ENCODE measurements at regions not wholly inside any gene's neighbourhood (a gene's known extent, or its start where the extent isn't known, plus 50 kb on each side); places are given as distances from the start of the nearest gene placed in this dataset.
A peak's percentile ranks its signal among the peaks of the same experiment; 100 is the strongest.

DNA sequence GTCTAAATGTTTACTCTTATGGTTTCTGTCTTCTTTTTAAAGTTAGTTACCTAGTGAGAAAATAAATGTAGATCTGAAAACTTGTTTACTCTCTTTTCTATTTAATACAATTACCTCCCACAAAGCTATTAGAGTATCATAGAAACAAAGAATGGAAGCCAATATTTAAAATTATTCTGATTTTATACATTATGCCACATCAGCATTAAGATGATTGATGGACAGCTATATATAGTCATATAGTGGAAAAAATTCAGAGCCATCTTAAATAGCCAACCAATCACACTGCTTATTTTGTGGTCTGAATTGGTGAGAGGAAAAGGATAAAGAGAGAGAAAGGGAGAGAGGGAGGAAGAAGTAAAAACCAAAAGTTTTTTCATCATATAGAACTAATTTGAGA is 1101.8 kb downstream of the PCDH19 start:
- no peak overlapping the region for H3K27ac ChIP-seq (ENCODE audit: low read depth, low read length)
- no peak overlapping the region for H2AFZ ChIP-seq (ENCODE audit: low read length)
- no peak for DNase-seq (ENCODE audit: insufficient read length, low spot score, missing footprints)
- H3K4me3 ChIP-seq (ENCODE audit: insufficient read depth, low read length): no peak overlapping the region
- no peaks in the 10 kb centered on the region for H3K27me3 ChIP-seq (ENCODE audit: insufficient read depth, low read length)
- H3K36me3 ChIP-seq (ENCODE audit: insufficient read depth, low read length): no peaks in the 10 kb centered on the region
- H3K4me2 ChIP-seq (ENCODE audit: insufficient read depth, low read length): no peak overlapping the region
- no peaks in the 10 kb centered on the region for H3K4me1 ChIP-seq (ENCODE audit: insufficient read depth, low read length)
- TF ChIP-seq, protein P1, sequence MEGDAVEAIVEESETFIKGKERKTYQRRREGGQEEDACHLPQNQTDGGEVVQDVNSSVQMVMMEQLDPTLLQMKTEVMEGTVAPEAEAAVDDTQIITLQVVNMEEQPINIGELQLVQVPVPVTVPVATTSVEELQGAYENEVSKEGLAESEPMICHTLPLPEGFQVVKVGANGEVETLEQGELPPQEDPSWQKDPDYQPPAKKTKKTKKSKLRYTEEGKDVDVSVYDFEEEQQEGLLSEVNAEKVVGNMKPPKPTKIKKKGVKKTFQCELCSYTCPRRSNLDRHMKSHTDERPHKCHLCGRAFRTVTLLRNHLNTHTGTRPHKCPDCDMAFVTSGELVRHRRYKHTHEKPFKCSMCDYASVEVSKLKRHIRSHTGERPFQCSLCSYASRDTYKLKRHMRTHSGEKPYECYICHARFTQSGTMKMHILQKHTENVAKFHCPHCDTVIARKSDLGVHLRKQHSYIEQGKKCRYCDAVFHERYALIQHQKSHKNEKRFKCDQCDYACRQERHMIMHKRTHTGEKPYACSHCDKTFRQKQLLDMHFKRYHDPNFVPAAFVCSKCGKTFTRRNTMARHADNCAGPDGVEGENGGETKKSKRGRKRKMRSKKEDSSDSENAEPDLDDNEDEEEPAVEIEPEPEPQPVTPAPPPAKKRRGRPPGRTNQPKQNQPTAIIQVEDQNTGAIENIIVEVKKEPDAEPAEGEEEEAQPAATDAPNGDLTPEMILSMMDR (IDR thresholded peaks at IDR 0.05; ENCODE audit: extremely low read depth, low read depth, low read length): no peak
- H4K20me1 ChIP-seq (ENCODE audit: insufficient read depth, low read length): no peaks in the 10 kb centered on the region
- no peaks in the 10 kb centered on the region for H3K79me2 ChIP-seq (ENCODE audit: insufficient read depth, low read length)
- H3K9me3 ChIP-seq (ENCODE audit: low read depth, low read length): no peaks in the 10 kb centered on the region

DNA sequence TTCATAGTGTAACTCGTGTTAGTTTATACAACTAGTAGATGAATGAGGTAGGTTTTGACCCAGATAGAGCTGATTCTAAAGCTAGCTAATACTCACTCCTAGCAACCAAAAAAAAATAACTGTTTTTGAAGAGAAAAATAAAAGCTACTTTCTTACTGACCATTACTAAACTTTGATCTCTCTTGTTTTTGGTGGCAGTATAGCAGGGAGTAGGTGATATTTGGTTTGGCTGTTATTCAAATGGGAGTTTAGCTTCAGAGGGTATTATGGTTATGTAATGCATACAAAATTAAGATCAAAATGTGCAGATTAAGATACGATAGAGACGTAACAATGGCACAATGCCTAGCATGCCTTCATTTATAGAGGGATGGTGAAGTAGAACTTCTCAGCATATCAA is 1104.5 kb downstream of the PCDH19 start:
- Histone ChIP-seq H3K4me1 (ENCODE audit: insufficient read depth, low read length) (no peaks in the 10 kb centered on the region), H2AFZ (ENCODE audit: low read length) (no peak overlapping the region), H3K27ac (ENCODE audit: low read depth, low read length) (no peak overlapping the region), H4K20me1 (ENCODE audit: insufficient read depth, low read length) (no peaks in the 10 kb centered on the region), H3K27me3 (ENCODE audit: insufficient read depth, low read length) (no peaks in the 10 kb centered on the region), H3K36me3 (ENCODE audit: insufficient read depth, low read length) (no peaks in the 10 kb centered on the region), H3K4me3 (ENCODE audit: insufficient read depth, low read length) (no peak overlapping the region), H3K4me2 (ENCODE audit: insufficient read depth, low read length) (no peak overlapping the region), H3K79me2 (ENCODE audit: insufficient read depth, low read length) (no peaks in the 10 kb centered on the region), H3K9me3 (ENCODE audit: low read depth, low read length) (no peaks in the 10 kb centered on the region)
- no peak for DNase-seq (ENCODE audit: insufficient read length, low spot score, missing footprints)
- TF ChIP-seq, protein P1 (IDR thresholded peaks at IDR 0.05; ENCODE audit: extremely low read depth, low read depth, low read length): no peak

DNA sequence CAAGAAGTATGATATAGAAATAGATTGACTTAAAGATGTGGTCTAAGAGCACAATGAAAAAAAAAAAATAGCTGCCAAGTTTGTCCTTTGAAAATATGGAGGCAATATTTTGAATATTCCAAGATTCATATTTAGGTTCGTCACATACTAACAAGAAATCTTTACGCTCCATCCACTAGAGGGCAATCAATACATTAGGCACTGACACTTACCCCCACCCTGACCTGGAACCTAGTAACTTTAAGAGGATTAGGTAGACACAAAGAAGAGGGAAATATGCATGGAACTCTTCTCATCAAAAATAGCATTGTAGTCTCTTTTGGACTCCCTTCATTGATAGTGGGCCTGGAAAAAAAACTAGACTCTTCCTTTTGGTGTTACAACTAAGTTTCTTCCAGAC is 1108.1 kb downstream of the PCDH19 start:
- no peak overlapping the region for H3K4me2 ChIP-seq (ENCODE audit: insufficient read depth, low read length)
- H3K27ac ChIP-seq (ENCODE audit: low read depth, low read length): no peak overlapping the region
- no peak overlapping the region for H3K4me3 ChIP-seq (ENCODE audit: insufficient read depth, low read length)
- no peaks in the 10 kb centered on the region for H3K36me3 ChIP-seq (ENCODE audit: insufficient read depth, low read length)
- no peak overlapping the region for H2AFZ ChIP-seq (ENCODE audit: low read length)
- H3K4me1 ChIP-seq (ENCODE audit: insufficient read depth, low read length): no peaks in the 10 kb centered on the region
- no peaks in the 10 kb centered on the region for H3K79me2 ChIP-seq (ENCODE audit: insufficient read depth, low read length)
- no peaks in the 10 kb centered on the region for H3K9me3 ChIP-seq (ENCODE audit: low read depth, low read length)
- TF ChIP-seq, protein P1 (IDR thresholded peaks at IDR 0.05; ENCODE audit: extremely low read depth, low read depth, low read length): peak; percentile 20
- no peaks in the 10 kb centered on the region for H4K20me1 ChIP-seq (ENCODE audit: insufficient read depth, low read length)
- no peak for DNase-seq (ENCODE audit: insufficient read length, low spot score, missing footprints)
- peaks cover 2% of the 10 kb centered on the region for H3K27me3 ChIP-seq (ENCODE audit: insufficient read depth, low read length)

DNA sequence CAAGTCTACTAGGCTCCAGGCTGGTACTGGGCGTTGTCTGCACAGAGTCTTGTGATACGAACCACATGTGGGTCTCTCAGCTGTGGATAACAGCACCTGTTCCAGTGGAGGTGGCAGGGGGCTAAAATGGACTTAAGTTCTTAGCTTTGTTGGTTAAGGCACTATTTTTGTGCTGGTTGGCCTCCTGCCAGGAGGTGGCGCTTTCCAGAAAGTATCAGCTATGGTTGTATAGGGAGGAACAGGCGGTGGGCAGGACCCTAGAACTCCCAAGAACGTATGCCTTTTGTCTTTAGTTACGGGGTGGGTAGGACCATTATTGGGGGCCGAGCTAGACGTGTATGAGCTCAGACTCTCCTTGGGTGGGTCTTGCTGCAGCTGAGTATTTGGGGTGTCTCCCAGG is 1138.4 kb downstream of the PCDH19 start:
- Histone ChIP-seq H2AFZ (ENCODE audit: low read length) (no peak overlapping the region), H3K4me1 (ENCODE audit: insufficient read depth, low read length) (no peaks in the 10 kb centered on the region), H4K20me1 (ENCODE audit: insufficient read depth, low read length) (no peaks in the 10 kb centered on the region), H3K4me3 (ENCODE audit: insufficient read depth, low read length) (no peak overlapping the region), H3K27me3 (ENCODE audit: insufficient read depth, low read length) (no peaks in the 10 kb centered on the region), H3K4me2 (ENCODE audit: insufficient read depth, low read length) (no peak overlapping the region), H3K79me2 (ENCODE audit: insufficient read depth, low read length) (no peaks in the 10 kb centered on the region), H3K36me3 (ENCODE audit: insufficient read depth, low read length) (no peaks in the 10 kb centered on the region), H3K9me3 (ENCODE audit: low read depth, low read length) (no peaks in the 10 kb centered on the region), H3K27ac (ENCODE audit: low read depth, low read length) (no peak overlapping the region)
- TF ChIP-seq, protein P1 (IDR thresholded peaks at IDR 0.05; ENCODE audit: extremely low read depth, low read depth, low read length): no peak
- no peak for DNase-seq (ENCODE audit: insufficient read length, low spot score, missing footprints)

Data from osteoblast (primary cell).